Cardiac fibroblast (primary cell): ENCODE measurements at regions not wholly inside any gene's neighbourhood (a gene's known extent, or its start where the extent isn't known, plus 50 kb on each side); places are given as distances from the start of the nearest gene placed in this dataset.
A peak's percentile ranks its signal among the peaks of the same experiment; 100 is the strongest.
"Not testable (repeated sequence)": the region's sequence is repeated elsewhere in the genome, so short reads cannot be mapped to it uniquely, and the experiment has no call there.

Source experiments
- DNase-seq, 2 donors: peaks; one replicate each; pipeline versions ENCODE4 v3.0.0 to v3.0.0-alpha.2; 2010; ENCODE audit warnings: low read depth in 2 of 2
- H3K4me3 ChIP-seq, 2 donors: replicated peaks in 1 of 2; 1 replicate in 1 of 2; 2 replicates in 1 of 2; pipeline ENCODE4 v1.5.1; 2011; ENCODE audit warnings: low read depth in 2 of 2, low read length in 2 of 2, mild to moderate bottlenecking in 2 of 2, moderate library complexity in 1 of 2
- TF ChIP-seq, protein P1 (sequence below): IDR thresholded peaks from one replicate; pipeline ENCODE4 v1.5.1; 2011; ENCODE audit warnings: low read depth, mild to moderate bottlenecking, low read length, inconsistent platforms

DNA sequence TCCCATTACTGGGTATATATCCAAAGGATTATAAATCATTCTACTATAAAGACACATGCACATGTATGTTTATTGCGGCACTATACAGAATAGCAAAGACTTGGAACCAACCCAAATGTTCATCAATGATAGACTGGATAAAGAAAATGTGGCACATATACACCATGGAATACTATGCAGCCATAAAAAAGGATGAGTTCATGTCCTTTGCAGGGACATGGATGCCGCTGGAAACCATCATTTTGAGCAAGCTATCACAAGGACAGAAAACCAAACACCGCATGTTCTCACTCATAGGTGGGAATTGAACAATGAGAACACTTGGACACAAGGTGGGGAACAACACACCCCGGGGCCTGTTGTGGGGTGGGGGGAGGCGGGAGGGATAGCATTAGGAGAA is 57.0 kb upstream of the NEUROD1 start:
- not testable (repeated sequence) for H3K4me3 ChIP-seq, DNase-seq

DNA sequence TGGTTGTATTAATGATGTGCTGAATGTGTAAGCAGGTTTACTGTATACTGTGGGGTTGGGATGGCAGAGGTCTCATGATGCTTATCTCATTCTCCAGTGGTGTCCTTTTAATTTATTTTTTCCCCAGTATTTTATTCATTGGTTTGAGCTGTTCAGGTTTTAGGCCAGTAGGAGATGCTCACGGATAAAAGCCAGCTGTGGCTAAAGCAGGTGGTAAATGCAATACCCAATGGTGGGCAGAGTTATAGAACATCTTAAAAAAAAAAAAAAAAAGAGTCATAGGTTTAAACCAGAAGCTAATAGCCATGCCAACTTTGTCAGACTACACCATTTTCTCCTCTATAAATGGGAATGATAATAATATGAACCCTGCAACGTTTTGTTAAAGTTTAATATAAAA is 57.8 kb upstream of the NEUROD1 start:
- DNase-seq: peak; percentile 18 to 24
- H3K4me3 ChIP-seq: no peak overlapping the region
- TF ChIP-seq, protein P1, sequence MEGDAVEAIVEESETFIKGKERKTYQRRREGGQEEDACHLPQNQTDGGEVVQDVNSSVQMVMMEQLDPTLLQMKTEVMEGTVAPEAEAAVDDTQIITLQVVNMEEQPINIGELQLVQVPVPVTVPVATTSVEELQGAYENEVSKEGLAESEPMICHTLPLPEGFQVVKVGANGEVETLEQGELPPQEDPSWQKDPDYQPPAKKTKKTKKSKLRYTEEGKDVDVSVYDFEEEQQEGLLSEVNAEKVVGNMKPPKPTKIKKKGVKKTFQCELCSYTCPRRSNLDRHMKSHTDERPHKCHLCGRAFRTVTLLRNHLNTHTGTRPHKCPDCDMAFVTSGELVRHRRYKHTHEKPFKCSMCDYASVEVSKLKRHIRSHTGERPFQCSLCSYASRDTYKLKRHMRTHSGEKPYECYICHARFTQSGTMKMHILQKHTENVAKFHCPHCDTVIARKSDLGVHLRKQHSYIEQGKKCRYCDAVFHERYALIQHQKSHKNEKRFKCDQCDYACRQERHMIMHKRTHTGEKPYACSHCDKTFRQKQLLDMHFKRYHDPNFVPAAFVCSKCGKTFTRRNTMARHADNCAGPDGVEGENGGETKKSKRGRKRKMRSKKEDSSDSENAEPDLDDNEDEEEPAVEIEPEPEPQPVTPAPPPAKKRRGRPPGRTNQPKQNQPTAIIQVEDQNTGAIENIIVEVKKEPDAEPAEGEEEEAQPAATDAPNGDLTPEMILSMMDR: peak; percentile 28

DNA sequence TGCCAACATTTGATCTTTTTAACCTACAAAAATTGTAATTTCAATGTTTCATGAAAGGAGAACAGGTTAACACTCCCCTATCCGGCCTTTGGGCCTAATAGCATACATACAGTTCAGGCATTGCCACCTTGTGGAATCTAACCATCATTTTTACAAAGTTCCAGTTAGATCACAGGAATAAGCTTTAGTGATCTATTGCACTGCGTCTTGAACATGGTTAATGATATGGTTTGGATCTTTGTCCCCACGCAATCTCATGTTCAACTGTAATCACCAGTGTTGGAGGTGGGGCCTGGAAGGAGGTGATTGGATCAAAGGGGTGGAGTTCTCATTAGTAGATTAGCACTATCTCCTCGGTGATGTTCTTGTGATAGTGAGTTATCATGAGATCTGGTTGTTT is 58.2 kb upstream of the NEUROD1 start:
- TF ChIP-seq, protein P1: no peak
- DNase-seq: no peak
- no peak overlapping the region for H3K4me3 ChIP-seq

DNA sequence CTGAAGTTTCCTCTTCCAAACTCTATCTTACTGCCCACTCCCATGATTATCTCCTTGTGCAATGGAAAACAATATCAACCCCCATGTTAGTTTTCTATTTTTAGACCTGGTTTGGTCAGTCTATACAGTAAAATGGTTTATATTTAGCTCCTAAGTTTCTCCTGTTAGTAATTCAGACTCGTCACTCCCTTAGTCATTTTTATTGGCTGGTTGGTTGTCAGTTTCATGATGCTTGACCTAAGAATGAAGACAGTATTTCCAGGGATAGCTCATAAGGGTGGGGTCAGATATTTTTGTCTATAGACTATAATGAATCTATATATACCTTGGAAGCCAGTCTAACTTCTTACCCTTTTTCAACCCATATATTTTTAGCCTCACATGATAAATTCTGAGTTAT is 61.4 kb upstream of the NEUROD1 start:
- H3K4me3 ChIP-seq: no peak overlapping the region
- TF ChIP-seq, protein P1: no peak
- DNase-seq: peak in 1 of 2 donors; percentile 69

DNA sequence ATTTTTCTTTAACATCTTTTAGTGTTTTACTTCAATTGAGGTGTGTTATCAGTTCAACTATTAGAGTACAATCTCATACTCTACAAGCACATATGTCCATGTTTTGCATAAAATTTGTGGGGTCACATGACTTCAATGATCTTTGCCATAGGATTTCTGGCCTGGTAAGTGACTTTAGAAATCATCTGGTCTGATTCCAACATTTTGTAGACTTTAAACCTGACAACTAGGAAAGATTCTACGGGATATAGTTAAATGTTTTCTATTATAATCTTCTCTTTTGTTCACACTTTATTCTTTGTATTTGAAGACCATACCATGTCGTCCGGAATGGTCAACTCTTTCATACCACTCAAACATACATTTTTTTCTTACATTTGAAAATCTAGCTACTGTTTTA is 62.0 kb upstream of the NEUROD1 start:
- H3K4me3 ChIP-seq: no peak overlapping the region
- TF ChIP-seq, protein P1: no peak
- DNase-seq: no peak

DNA sequence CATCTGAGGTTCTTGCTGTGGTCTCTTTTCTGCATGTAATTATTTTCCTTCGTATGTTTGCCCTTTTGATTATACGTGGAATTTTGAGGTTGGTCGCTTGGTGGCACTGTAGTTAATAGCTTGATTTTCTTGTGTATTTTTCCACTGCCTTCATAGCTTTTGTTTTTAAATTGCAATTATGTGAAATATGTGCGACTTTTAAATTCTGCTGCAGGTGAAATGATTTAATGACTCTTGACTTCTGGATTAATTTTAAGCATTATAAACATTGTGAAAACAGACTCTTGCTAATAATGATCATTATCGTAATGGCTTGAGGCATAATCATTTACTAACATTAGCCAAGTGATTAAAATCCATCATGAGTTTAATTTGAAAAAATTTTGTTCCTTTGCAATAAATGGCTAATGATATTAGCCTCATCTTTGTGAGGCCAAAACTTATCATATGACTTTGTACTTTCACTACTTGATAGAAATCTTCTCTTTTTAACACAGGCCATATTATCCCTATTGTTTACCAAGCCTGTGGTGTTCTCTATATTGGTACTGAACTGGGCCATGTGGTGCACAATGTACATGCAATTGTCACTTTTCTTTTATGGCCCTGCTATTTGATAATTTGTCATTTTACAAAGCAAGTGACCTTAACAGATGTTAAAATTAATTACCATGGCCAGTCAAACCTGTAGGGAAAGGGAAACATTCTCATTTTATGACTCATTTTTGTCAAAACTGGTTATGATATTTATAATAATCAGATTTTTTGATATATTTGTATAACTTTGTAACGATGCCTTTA is 62.8 kb upstream of the NEUROD1 start:
- DNase-seq: peak; percentile 77 to 82
- no peak overlapping the region for H3K4me3 ChIP-seq

DNA sequence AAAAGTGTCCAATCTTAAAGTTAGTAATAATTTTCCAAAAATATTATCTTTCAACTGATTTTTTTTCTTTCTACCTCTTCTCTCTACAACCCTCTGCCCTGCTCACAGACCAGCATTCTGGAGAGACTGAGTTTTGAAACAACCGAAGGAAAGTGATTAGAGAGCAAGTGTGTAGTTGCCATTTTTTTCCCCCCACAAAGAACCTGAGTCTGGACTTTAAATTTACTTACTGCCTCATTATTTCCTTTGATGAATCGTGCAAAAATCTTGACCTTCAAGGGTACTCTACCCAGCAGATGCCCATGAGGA is 63.4 kb upstream of the NEUROD1 start:
- no peak for DNase-seq
- no peak overlapping the region for H3K4me3 ChIP-seq
- TF ChIP-seq, protein P1: no peak

More for the DNA sequence above, 62.8 kb upstream of the NEUROD1 start:
- TF ChIP-seq, protein P1: peak; percentile 47
